ENCODE measurements at regions not wholly inside any gene's neighbourhood (a gene's known extent, or its start where the extent isn't known, plus 50 kb on each side); places are given as distances from the start of the nearest gene placed in this dataset.

DNA sequence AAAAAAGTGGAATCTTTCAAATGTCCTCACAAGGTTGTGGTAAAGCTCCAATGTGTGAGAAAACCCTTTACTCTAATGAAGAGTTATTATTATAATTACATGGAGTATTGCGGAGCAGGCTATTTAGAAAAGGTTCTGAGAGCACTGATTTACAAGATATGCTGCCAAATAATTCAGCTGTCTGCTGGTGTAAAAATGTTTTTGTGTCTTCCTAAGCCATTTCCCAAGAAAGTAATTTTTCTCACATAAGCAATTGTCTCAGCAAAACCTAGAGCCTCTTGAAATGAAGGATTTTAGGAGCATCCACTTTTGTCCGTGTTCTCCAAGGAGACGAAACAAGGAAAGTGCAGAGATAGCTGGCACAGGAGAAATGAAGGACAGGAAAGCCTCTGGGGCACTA, 229.6 kb upstream of the STARD13 start:
- TF ChIP-seq, protein P1, sequence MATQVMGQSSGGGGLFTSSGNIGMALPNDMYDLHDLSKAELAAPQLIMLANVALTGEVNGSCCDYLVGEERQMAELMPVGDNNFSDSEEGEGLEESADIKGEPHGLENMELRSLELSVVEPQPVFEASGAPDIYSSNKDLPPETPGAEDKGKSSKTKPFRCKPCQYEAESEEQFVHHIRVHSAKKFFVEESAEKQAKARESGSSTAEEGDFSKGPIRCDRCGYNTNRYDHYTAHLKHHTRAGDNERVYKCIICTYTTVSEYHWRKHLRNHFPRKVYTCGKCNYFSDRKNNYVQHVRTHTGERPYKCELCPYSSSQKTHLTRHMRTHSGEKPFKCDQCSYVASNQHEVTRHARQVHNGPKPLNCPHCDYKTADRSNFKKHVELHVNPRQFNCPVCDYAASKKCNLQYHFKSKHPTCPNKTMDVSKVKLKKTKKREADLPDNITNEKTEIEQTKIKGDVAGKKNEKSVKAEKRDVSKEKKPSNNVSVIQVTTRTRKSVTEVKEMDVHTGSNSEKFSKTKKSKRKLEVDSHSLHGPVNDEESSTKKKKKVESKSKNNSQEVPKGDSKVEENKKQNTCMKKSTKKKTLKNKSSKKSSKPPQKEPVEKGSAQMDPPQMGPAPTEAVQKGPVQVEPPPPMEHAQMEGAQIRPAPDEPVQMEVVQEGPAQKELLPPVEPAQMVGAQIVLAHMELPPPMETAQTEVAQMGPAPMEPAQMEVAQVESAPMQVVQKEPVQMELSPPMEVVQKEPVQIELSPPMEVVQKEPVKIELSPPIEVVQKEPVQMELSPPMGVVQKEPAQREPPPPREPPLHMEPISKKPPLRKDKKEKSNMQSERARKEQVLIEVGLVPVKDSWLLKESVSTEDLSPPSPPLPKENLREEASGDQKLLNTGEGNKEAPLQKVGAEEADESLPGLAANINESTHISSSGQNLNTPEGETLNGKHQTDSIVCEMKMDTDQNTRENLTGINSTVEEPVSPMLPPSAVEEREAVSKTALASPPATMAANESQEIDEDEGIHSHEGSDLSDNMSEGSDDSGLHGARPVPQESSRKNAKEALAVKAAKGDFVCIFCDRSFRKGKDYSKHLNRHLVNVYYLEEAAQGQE (IDR thresholded peaks at IDR 0.05; ENCODE audit: insufficient read depth in 1 of 2, low read depth in 2 of 2, low read length in 2 of 2): no peak
- TF ChIP-seq POLR2AphosphoS5 (IDR thresholded peaks at IDR 0.05; ENCODE audit: low read depth, low read length): no peak
- no peak for TF ChIP-seq TAF1 (IDR thresholded peaks at IDR 0.05; ENCODE audit: borderline replicate concordance, insufficient read depth, low read length)
- no peak for TF ChIP-seq SIN3A (IDR thresholded peaks at IDR 0.05; ENCODE audit: borderline replicate concordance, insufficient read depth, low read length)
- TF ChIP-seq FOXP2 (optimal IDR thresholded peaks at IDR 0.05; ENCODE audit: borderline replicate concordance, extremely low read depth, extremely low read length, insufficient read depth): no peak
